HCT116 (cell line): ENCODE measurements at regions not wholly inside any gene's neighbourhood (a gene's known extent, or its start where the extent isn't known, plus 50 kb on each side); places are given as distances from the start of the nearest gene placed in this dataset.

Experiments used
- ATAC-seq: fragments of 200-7000 bp; cut with Tn5 transposase; 2 replicates; pipeline ENCODE4 v1.9.1; 2020; ENCODE audit warnings: mild to moderate bottlenecking, moderate library complexity
- BruUV-seq: library from RNA; stranded (reverse); fragments of 400-500 nt; replicated peaks from 2 replicates; lab custom pipeline; 2021; lab: Mats Ljungman, UMichigan
- CTCF ChIA-PET: fragments of 300-600 bp; sonication (Branson Sonifier 250); formaldehyde crosslinking; loops from one replicate; lab custom pipeline; 2021; ENCODE audit warnings: antibody characterized with exemption; lab: Charles Lee
- POLR2A ChIA-PET: fragments of 300-600, 350-600 bp; sonication (Branson Sonifier 250); formaldehyde crosslinking; loops from one replicate; lab custom pipeline; 2021; ENCODE audit warnings: antibody characterized with exemption; lab: Charles Lee
- RAD21 ChIA-PET, 2 experiments: fragments of 300-600 bp; sonication (Branson Sonifier 250); formaldehyde crosslinking; loops; one replicate each; lab custom pipeline; 2023; ENCODE audit warnings: low total read pairs in 2 of 2; ENCODE audit not compliant: uncharacterized antibody in 2 of 2, unreplicated experiment in 2 of 2, low non-redundant PET in 1 of 2; lab: Charles Lee
- DNase-seq: peaks from one replicate; pipeline ENCODE4 v3.0.0-alpha.2; 2010; ENCODE audit warnings: low read depth, low spot score
- H2AFZ ChIP-seq: fragments of 200-600 bp; shearing (Covaris generic), sonication (generic); 2 replicates; pipeline ENCODE4 v1.6.1; 2017; ENCODE audit warnings: low read depth, mixed run types, mixed read lengths, antibody characterized with exemption, low read length; ENCODE audit not compliant: poor library complexity, severe bottlenecking
- H3K27ac ChIP-seq: 2 replicates; pipeline ENCODE4 v1.5.1; 2012; ENCODE audit warnings: low read depth, low read length
- H3K27me3 ChIP-seq: fragments of 200-600 bp; sonication (generic); 2 replicates; pipeline ENCODE4 v1.6.1; 2016; ENCODE audit warnings: mixed run types, low read length, mixed read lengths; ENCODE audit not compliant: insufficient read depth
- H3K36me3 ChIP-seq, 2 experiments: fragments of 200-500 bp in 1 of 2; fragments of 200-600 bp in 1 of 2; sonication (Bioruptor generic) in 1 of 2; sonication (generic) in 1 of 2; 2 replicates each; pipeline versions ENCODE4 v1.5.1 to v1.6.1; 2014 to 2016; ENCODE audit warnings: low read length in 2 of 2, inconsistent platforms in 1 of 2, mixed read lengths in 1 of 2, mixed run types in 1 of 2; ENCODE audit not compliant: insufficient read depth in 2 of 2, control insufficient read depth in 1 of 2
- H3K4me1 ChIP-seq, 2 experiments: fragments of 200-600 bp in 1 of 2; sonication (generic) in 1 of 2; 2 replicates each; pipeline versions ENCODE4 v1.5.1 to v1.6.1; 2012 to 2017; ENCODE audit warnings: low read length in 2 of 2, inconsistent platforms in 1 of 2, mild to moderate bottlenecking in 1 of 2, mixed read lengths in 1 of 2, mixed run types in 1 of 2, moderate library complexity in 1 of 2; ENCODE audit not compliant: insufficient read depth in 2 of 2, control insufficient read depth in 1 of 2
- H3K4me2 ChIP-seq: fragments of 200-600 bp; sonication (generic); 2 replicates; pipeline ENCODE4 v1.6.1; 2017; ENCODE audit warnings: mixed run types, low read length, mixed read lengths
- H3K4me3 ChIP-seq, 2 experiments: fragments of 200-600 bp in 1 of 2; sonication (generic) in 1 of 2; replicated peaks in 1 of 2; 2 replicates each; pipeline ENCODE4 v1.5.1; 2011 to 2016; ENCODE audit warnings: low read length in 2 of 2, control low read depth in 1 of 2, low read depth in 1 of 2, mild to moderate bottlenecking in 1 of 2, mixed read lengths in 1 of 2, mixed run types in 1 of 2
- H3K79me2 ChIP-seq: fragments of 200-600 bp; sonication (generic); 2 replicates; pipeline ENCODE4 v1.6.1; 2017; ENCODE audit warnings: mild to moderate bottlenecking, mixed run types, low read length, moderate library complexity, mixed read lengths; ENCODE audit not compliant: insufficient read depth
- H3K9ac ChIP-seq: fragments of 200-600 bp; sonication (generic); 2 replicates; pipeline ENCODE4 v1.6.1; 2016; ENCODE audit warnings: low read length, mixed read lengths
- H3K9me2 ChIP-seq: fragments of 200-600 bp; sonication (generic), shearing (Covaris generic); 2 replicates; pipeline ENCODE4 v1.6.1; 2017; ENCODE audit warnings: mixed run types, mild to moderate bottlenecking, moderate library complexity; ENCODE audit not compliant: insufficient read depth
- H3K9me3 ChIP-seq, 2 experiments: fragments of 200-500 bp in 1 of 2; fragments of 200-600 bp in 1 of 2; sonication (Bioruptor generic) in 1 of 2; sonication (generic) in 1 of 2; 2 replicates each; pipeline ENCODE4 v1.6.1; 2014 to 2017; ENCODE audit warnings: low read length in 2 of 2, mixed read lengths in 2 of 2, inconsistent platforms in 1 of 2, low read depth in 1 of 2, mild to moderate bottlenecking in 1 of 2, mixed run types in 1 of 2, moderate library complexity in 1 of 2; ENCODE audit not compliant: control insufficient read depth in 1 of 2, insufficient read depth in 1 of 2
- H4K20me1 ChIP-seq: fragments of 200-600 bp; sonication (generic), shearing (Covaris generic); 2 replicates; pipeline ENCODE4 v1.6.1; 2017; ENCODE audit warnings: mixed run types, mild to moderate bottlenecking, moderate library complexity; ENCODE audit not compliant: insufficient read depth
- ATF3 ChIP-seq: IDR thresholded peaks from 2 replicates; pipeline ENCODE4 v1.6.1; 2012
- ELF1 ChIP-seq: IDR thresholded peaks from 2 replicates; pipeline ENCODE4 v1.6.1; 2012; ENCODE audit warnings: low read depth, borderline replicate concordance
- FOSL1 ChIP-seq: IDR thresholded peaks from 2 replicates; pipeline ENCODE4 v1.6.1; 2012; ENCODE audit warnings: low read depth
- POLR2AphosphoS5 ChIP-seq: IDR thresholded peaks from 2 replicates; pipeline ENCODE4 v1.6.1; 2011; ENCODE audit warnings: mild to moderate bottlenecking, low read depth, low read length, moderate library complexity
- TCF7L2 ChIP-seq: IDR thresholded peaks from 2 replicates; pipeline ENCODE4 v1.7.0; 2011; ENCODE audit warnings: borderline replicate concordance, inconsistent platforms; ENCODE audit not compliant: insufficient read depth, insufficient read length; ENCODE audit errors: extremely low read depth
- ZBTB33 ChIP-seq: IDR thresholded peaks from 2 replicates; pipeline ENCODE4 v1.6.1; 2011; ENCODE audit warnings: mild to moderate bottlenecking, low read length, moderate library complexity; ENCODE audit not compliant: insufficient replicate concordance; ENCODE audit errors: extremely low read depth
- ZFX ChIP-seq: fragments of 450-650 bp; IDR thresholded peaks from 2 replicates; pipeline ENCODE4 v1.6.1; 2017
- intact Hi-C: fragments of 100-400 bp; cut with micrococcal nuclease; formaldehyde crosslinking; loops from 2 replicates; pipeline ENCODE4 v1.10.0; 2022

DNA sequence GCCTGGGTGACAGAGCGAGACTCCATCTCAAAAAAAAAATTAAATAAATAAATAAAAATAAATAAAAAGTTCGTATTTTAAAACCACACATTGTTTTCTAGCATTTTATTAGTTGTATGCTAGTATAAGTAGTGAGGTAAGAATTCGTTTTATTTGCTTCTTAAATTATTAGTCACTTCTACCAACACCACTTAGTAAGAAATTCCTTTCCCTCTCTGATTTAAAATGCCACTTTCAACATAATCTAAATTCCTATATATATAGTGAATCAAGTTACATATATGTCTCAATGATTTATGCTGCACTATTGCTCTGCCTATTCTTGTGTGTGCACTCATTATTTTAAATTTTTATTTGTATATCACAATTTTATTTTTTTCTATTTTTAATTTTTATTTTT lies 72.1 kb downstream of the MAGEC1 start:
- H3K4me2 ChIP-seq, result no peak overlapping the region
- no peak for DNase-seq
- no peaks in the 10 kb centered on the region for H3K27me3 ChIP-seq
- no peaks in the 10 kb centered on the region for H3K79me2 ChIP-seq
- TF ChIP-seq ELF1 (no peak), ATF3 (no peak), ZFX (no peak), TCF7L2 (no peak), POLR2AphosphoS5 (no peak)
- no peak overlapping the region for H2AFZ ChIP-seq
- H3K4me3 ChIP-seq, result no peak overlapping the region
- no peaks in the 10 kb centered on the region for H4K20me1 ChIP-seq
- CTCF ChIA-PET, result no interaction called here
- H3K9me3 ChIP-seq, result no peaks in the 10 kb centered on the region; a peak in 1 of 4 replicates
- no peaks in the 10 kb centered on the region for H3K36me3 ChIP-seq
- H3K9me2 ChIP-seq, result no peaks in the 10 kb centered on the region
- intact Hi-C loops, result no loop called here
- no peak for ATAC-seq
- POLR2A ChIA-PET, result no interaction called here
- H3K4me1 ChIP-seq, result no peaks in the 10 kb centered on the region
- no TSS peak for BruUV-seq
- no peak overlapping the region for H3K9ac ChIP-seq
- no peak overlapping the region for H3K27ac ChIP-seq
- RAD21 ChIA-PET, result no interaction called here

- no peak overlapping the region for H3K9ac ChIP-seq
- no peak overlapping the region for H3K4me2 ChIP-seq
- TF ChIP-seq ZBTB33 (no peak), FOSL1 (no peak)
- no peaks in the 10 kb centered on the region for H3K9me2 ChIP-seq
- intact Hi-C loops, result no loop called here
- BruUV-seq, result no TSS peak
- H3K36me3 ChIP-seq, result no peaks in the 10 kb centered on the region
- H3K4me3 ChIP-seq, result no peak overlapping the region
- no peak overlapping the region for H3K27ac ChIP-seq
- H2AFZ ChIP-seq, result no peak overlapping the region
- H3K9me3 ChIP-seq, result no peaks in the 10 kb centered on the region; a peak in 1 of 4 replicates
- ChIA-PET CTCF (no interaction called here), POLR2A (no interaction called here), RAD21 (no interaction called here)
- DNase-seq (no peak), ATAC-seq (no peak)
- H3K27me3 ChIP-seq, result no peaks in the 10 kb centered on the region
- no peaks in the 10 kb centered on the region for H3K79me2 ChIP-seq
- H4K20me1 ChIP-seq, result no peaks in the 10 kb centered on the region
- no peaks in the 10 kb centered on the region for H3K4me1 ChIP-seq
These were observed 66.0 kb downstream of the MAGEC1 start for GRCh38 chrX:141969706-141970105.
